Lung microvascular endothelial cell (primary cell): ENCODE measurements at regions not wholly inside any gene's neighbourhood (a gene's known extent, or its start where the extent isn't known, plus 50 kb on each side); places are given as distances from the start of the nearest gene placed in this dataset.
"Not testable (repeated sequence)": the region's sequence is repeated elsewhere in the genome, so short reads cannot be mapped to it uniquely, and the experiment has no call there.

Experiments
- DNase-seq, 2 donors: peaks; one replicate each; pipeline versions ENCODE4 v3.0.0 to v3.0.0-alpha.2; 2010; ENCODE audit warnings: low read depth in 2 of 2

- no peak for DNase-seq
Measured at GRCh38 chr10:131814567-131815265, 86.1 kb upstream of the PPP2R2D start.

GRCh38 chr10:131815266-131816156 lies 85.3 kb upstream of the PPP2R2D start:
- DNase-seq: no peak

- no peak for DNase-seq
Measured at GRCh38 chr10:131816157-131816775, 84.5 kb upstream of the PPP2R2D start.

- DNase-seq: no peak
Measured at GRCh38 chr10:131816941-131817700, 83.7 kb upstream of the PPP2R2D start.

- DNase-seq: no peak
Measured at GRCh38 chr10:131817866-131818509, 82.8 kb upstream of the PPP2R2D start.

- DNase-seq: no peak
Measured at GRCh38 chr10:131818510-131819234, 82.1 kb upstream of the PPP2R2D start.

- no peak for DNase-seq
Measured at GRCh38 chr10:131819241-131820072, 81.4 kb upstream of the PPP2R2D start.

GRCh38 chr10:131820626-131821025 lies 80.2 kb upstream of the PPP2R2D start:
- no peak for DNase-seq

- DNase-seq: no peak
Measured at GRCh38 chr10:131821378-131822012, 79.3 kb upstream of the PPP2R2D start.

- DNase-seq: no peak
Measured at GRCh38 chr10:131822013-131822691, 78.7 kb upstream of the PPP2R2D start.

GRCh38 chr10:131822692-131823245 lies 78.0 kb upstream of the PPP2R2D start:
- no peak for DNase-seq

- not testable (repeated sequence) for DNase-seq
Measured at GRCh38 chr10:131823601-131824099, 77.2 kb upstream of the PPP2R2D start.

- no peak for DNase-seq
Measured at GRCh38 chr10:131824371-131825149, 76.2 kb upstream of the PPP2R2D start.

GRCh38 chr10:131825150-131825848 lies 75.5 kb upstream of the PPP2R2D start:
- no peak for DNase-seq

- DNase-seq: no peak
Measured at GRCh38 chr10:131825960-131826650, 74.7 kb upstream of the PPP2R2D start.
